Fibroblast of lung (primary cell): ENCODE measurements at regions not wholly inside any gene's neighbourhood (a gene's known extent, or its start where the extent isn't known, plus 50 kb on each side); places are given as distances from the start of the nearest gene placed in this dataset.

Experiments
- DNase-seq, 2 donors: peaks; one replicate each; pipeline versions ENCODE4 v3.0.0 to v3.0.0-alpha.2; 2010; ENCODE audit warnings: low read depth in 2 of 2
- H2AFZ ChIP-seq: 2 replicates; pipeline ENCODE4 v1.5.1; 2012; ENCODE audit warnings: low read length, control low read depth, inconsistent platforms
- H3K27ac ChIP-seq: 2 replicates; pipeline ENCODE4 v1.5.1; 2011; ENCODE audit warnings: low read length, control low read depth; ENCODE audit not compliant: insufficient read depth
- H3K27me3 ChIP-seq: 2 replicates; pipeline ENCODE4 v1.5.1; 2011; ENCODE audit warnings: mild to moderate bottlenecking, low read length; ENCODE audit not compliant: control insufficient read depth, insufficient read depth
- H3K36me3 ChIP-seq: 2 replicates; pipeline ENCODE4 v1.5.1; 2011; ENCODE audit warnings: low read length; ENCODE audit not compliant: control insufficient read depth, insufficient read depth
- H3K4me1 ChIP-seq: 2 replicates; pipeline ENCODE4 v1.5.1; 2011; ENCODE audit warnings: low read length; ENCODE audit not compliant: control insufficient read depth, insufficient read depth; ENCODE audit errors: extremely low read depth
- H3K4me2 ChIP-seq: 2 replicates; pipeline ENCODE4 v1.5.1; 2011; ENCODE audit warnings: low read length, control low read depth; ENCODE audit not compliant: insufficient read depth; ENCODE audit errors: extremely low read depth
- H3K4me3 ChIP-seq, 4 experiments: fragments of 200-600 bp in 1 of 4; sonication (generic) in 1 of 4; replicated peaks in 1 of 4; 2 replicates each; pipeline ENCODE4 v1.5.1; 2011 to 2016; ENCODE audit warnings: low read length in 4 of 4, low read depth in 3 of 4, mild to moderate bottlenecking in 3 of 4, control low read depth in 2 of 4, inconsistent platforms in 1 of 4, mixed read lengths in 1 of 4; ENCODE audit not compliant: insufficient read depth in 1 of 4; ENCODE audit errors: control extremely low read depth in 1 of 4
- H3K79me2 ChIP-seq: 2 replicates; pipeline ENCODE4 v1.5.1; 2012; ENCODE audit warnings: mild to moderate bottlenecking, low read length, inconsistent platforms; ENCODE audit not compliant: control insufficient read depth, insufficient read depth
- H3K9ac ChIP-seq: 2 replicates; pipeline ENCODE4 v1.5.1; 2011; ENCODE audit warnings: mild to moderate bottlenecking, low read length, control low read depth; ENCODE audit not compliant: insufficient read depth
- H3K9me3 ChIP-seq: 2 replicates; pipeline ENCODE4 v1.5.1; 2012; ENCODE audit warnings: low read depth, low read length; ENCODE audit not compliant: control insufficient read depth, insufficient read depth
- H4K20me1 ChIP-seq: 2 replicates; pipeline ENCODE4 v1.5.1; 2011; ENCODE audit warnings: low read length; ENCODE audit not compliant: control insufficient read depth, insufficient read depth; ENCODE audit errors: extremely low read depth
- CTCF ChIP-seq, 2 donors: IDR thresholded peaks in 1 of 2; conservative IDR thresholded peaks in 1 of 2; 1 replicate in 1 of 2; 2 replicates in 1 of 2; pipeline ENCODE4 v1.5.1; 2011 to 2012; ENCODE audit warnings: low read length in 2 of 2, control low read depth in 1 of 2, inconsistent platforms in 1 of 2, low read depth in 1 of 2, mild to moderate bottlenecking in 1 of 2
- EZH2 ChIP-seq: IDR thresholded peaks from 2 replicates; pipeline ENCODE4 v1.5.1; 2012; ENCODE audit warnings: low read length, control low read depth, mild to moderate bottlenecking; ENCODE audit errors: missing control alignments

- DNase-seq: peak in 1 of 2 donors; percentile 81
- H3K4me2 ChIP-seq: no peak overlapping the region
- H3K4me3 ChIP-seq: no peak overlapping the region
- no peaks in the 10 kb centered on the region for H3K36me3 ChIP-seq
- no peaks in the 10 kb centered on the region for H3K79me2 ChIP-seq
- no peak overlapping the region for H3K9ac ChIP-seq
- no peak for TF ChIP-seq EZH2
- TF ChIP-seq CTCF (conservative IDR thresholded peaks at IDR 0.05 in 1 of 2, IDR thresholded peaks at IDR 0.05 in 1 of 2; ENCODE audit: low read depth in 1 of 2, low read length in 2 of 2): no peak
- H4K20me1 ChIP-seq: no peaks in the 10 kb centered on the region
- no peaks in the 10 kb centered on the region for H3K9me3 ChIP-seq
- H2AFZ ChIP-seq: no peak overlapping the region
- H3K4me1 ChIP-seq: no peaks in the 10 kb centered on the region
- no peaks in the 10 kb centered on the region for H3K27me3 ChIP-seq
- no peak overlapping the region for H3K27ac ChIP-seq
Measured at GRCh38 chr5:89703817-89704216, 705.7 kb downstream of the CETN3 start.

DNA sequence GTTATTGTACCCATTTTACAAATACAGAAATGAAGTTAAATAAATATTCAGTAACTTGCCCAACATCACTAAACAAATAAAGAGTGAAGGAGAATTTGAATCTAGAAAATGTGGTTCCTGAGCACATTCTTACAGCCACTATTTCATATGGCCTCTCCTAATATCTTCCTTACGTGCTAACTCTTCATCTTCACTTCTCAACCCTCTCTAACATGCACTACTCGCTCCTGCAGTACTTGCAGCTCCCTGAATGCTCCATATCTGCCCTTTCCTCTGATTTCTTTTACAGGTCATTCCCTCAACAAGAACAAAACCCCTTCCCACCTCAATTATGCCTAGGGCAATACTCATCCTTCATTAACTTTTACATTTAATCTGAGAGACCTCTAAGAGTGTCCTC lies 711.5 kb downstream of the CETN3 start:
- DNase-seq: no peak
- H3K27me3 ChIP-seq: no peaks in the 10 kb centered on the region
- no peak overlapping the region for H3K4me2 ChIP-seq
- no peak overlapping the region for H3K27ac ChIP-seq
- H2AFZ ChIP-seq: no peak overlapping the region
- TF ChIP-seq CTCF (conservative IDR thresholded peaks at IDR 0.05 in 1 of 2, IDR thresholded peaks at IDR 0.05 in 1 of 2; ENCODE audit: low read depth in 1 of 2, low read length in 2 of 2) (no peak), EZH2 (no peak)
- H3K36me3 ChIP-seq: no peaks in the 10 kb centered on the region
- no peaks in the 10 kb centered on the region for H4K20me1 ChIP-seq
- no peaks in the 10 kb centered on the region for H3K79me2 ChIP-seq
- H3K4me1 ChIP-seq: no peaks in the 10 kb centered on the region
- no peak overlapping the region for H3K9ac ChIP-seq
- no peaks in the 10 kb centered on the region for H3K9me3 ChIP-seq
- H3K4me3 ChIP-seq: no peak overlapping the region

DNA sequence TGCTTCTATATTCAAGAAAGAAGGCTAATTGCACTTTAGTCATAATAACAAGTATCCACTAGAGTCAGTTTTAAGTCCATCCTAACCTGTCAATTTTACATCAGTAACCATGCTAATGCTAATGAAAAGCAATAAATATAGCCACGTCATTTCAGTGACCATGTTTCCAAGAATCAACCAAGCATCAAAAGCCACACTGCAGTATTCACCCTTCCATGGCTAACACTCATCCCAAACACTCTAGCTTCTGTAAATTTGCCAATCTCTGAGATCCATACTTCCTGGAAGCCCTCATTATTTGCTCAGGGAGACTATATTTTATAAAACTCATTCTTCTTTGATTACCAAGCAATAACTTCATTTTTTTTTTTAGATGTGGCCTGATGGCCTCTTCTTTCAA lies 712.0 kb downstream of the CETN3 start:
- Histone ChIP-seq H3K9me3 (no peaks in the 10 kb centered on the region), H3K9ac (no peak overlapping the region), H3K4me1 (no peaks in the 10 kb centered on the region), H4K20me1 (no peaks in the 10 kb centered on the region), H3K27me3 (no peaks in the 10 kb centered on the region), H3K27ac (no peak overlapping the region), H3K4me2 (no peak overlapping the region), H2AFZ (no peak overlapping the region), H3K36me3 (no peaks in the 10 kb centered on the region), H3K4me3 (no peak overlapping the region), H3K79me2 (no peaks in the 10 kb centered on the region)
- DNase-seq: no peak
- TF ChIP-seq EZH2: no peak
- TF ChIP-seq CTCF (conservative IDR thresholded peaks at IDR 0.05 in 1 of 2, IDR thresholded peaks at IDR 0.05 in 1 of 2; ENCODE audit: low read depth in 1 of 2, low read length in 2 of 2): no peak
